Fibroblast of pulmonary artery (primary cell): ENCODE measurements at regions not wholly inside any gene's neighbourhood (a gene's known extent, or its start where the extent isn't known, plus 50 kb on each side); places are given as distances from the start of the nearest gene placed in this dataset.

Source experiments
- DNase-seq: peaks from one replicate; pipeline ENCODE4 v3.0.0-alpha.2; 2010; ENCODE audit warnings: low read depth
- H3K4me3 ChIP-seq: replicated peaks from 2 replicates; pipeline ENCODE4 v1.5.1; 2011; ENCODE audit warnings: low read depth, mild to moderate bottlenecking, control low read depth, low read length, moderate library complexity
- CTCF ChIP-seq: IDR thresholded peaks from 2 replicates; pipeline ENCODE4 v1.5.1; 2011; ENCODE audit warnings: mild to moderate bottlenecking, control low read depth, low read length, inconsistent platforms; ENCODE audit errors: missing control alignments

- no peak for TF ChIP-seq CTCF
- no peak overlapping the region for H3K4me3 ChIP-seq
- DNase-seq = peak; percentile 28
Observed at GRCh38 chr2:238973038-238973739, 125.3 kb downstream of the TWIST2 start.

GRCh38 chr2:238974081-238974480 is 126.2 kb downstream of the TWIST2 start:
- H3K4me3 ChIP-seq = no peak overlapping the region
- DNase-seq = peak; percentile 57
- TF ChIP-seq CTCF = no peak

- TF ChIP-seq CTCF = peak; percentile 67
- no peak overlapping the region for H3K4me3 ChIP-seq
- peak; percentile 94 for DNase-seq
Observed at GRCh38 chr2:238974501-238975166, 126.7 kb downstream of the TWIST2 start.

- H3K4me3 ChIP-seq = no peak overlapping the region
- TF ChIP-seq CTCF = no peak
- DNase-seq = no peak
Observed at GRCh38 chr2:238975408-238975807, 127.5 kb downstream of the TWIST2 start.

GRCh38 chr2:238978497-238978896 is 130.6 kb downstream of the TWIST2 start:
- DNase-seq = no peak
- H3K4me3 ChIP-seq = no peak overlapping the region
- TF ChIP-seq CTCF = no peak

GRCh38 chr2:238979636-238980035 is 131.8 kb downstream of the TWIST2 start:
- H3K4me3 ChIP-seq = no peak overlapping the region
- no peak for TF ChIP-seq CTCF
- DNase-seq = no peak
